ENCODE measurements at regions not wholly inside any gene's neighbourhood (a gene's known extent, or its start where the extent isn't known, plus 50 kb on each side); places are given as distances from the start of the nearest gene placed in this dataset.

- TF ChIP-seq, protein P1, sequence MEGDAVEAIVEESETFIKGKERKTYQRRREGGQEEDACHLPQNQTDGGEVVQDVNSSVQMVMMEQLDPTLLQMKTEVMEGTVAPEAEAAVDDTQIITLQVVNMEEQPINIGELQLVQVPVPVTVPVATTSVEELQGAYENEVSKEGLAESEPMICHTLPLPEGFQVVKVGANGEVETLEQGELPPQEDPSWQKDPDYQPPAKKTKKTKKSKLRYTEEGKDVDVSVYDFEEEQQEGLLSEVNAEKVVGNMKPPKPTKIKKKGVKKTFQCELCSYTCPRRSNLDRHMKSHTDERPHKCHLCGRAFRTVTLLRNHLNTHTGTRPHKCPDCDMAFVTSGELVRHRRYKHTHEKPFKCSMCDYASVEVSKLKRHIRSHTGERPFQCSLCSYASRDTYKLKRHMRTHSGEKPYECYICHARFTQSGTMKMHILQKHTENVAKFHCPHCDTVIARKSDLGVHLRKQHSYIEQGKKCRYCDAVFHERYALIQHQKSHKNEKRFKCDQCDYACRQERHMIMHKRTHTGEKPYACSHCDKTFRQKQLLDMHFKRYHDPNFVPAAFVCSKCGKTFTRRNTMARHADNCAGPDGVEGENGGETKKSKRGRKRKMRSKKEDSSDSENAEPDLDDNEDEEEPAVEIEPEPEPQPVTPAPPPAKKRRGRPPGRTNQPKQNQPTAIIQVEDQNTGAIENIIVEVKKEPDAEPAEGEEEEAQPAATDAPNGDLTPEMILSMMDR (IDR thresholded peaks at IDR 0.05), result no peak
- TF ChIP-seq POLR2A (IDR thresholded peaks at IDR 0.05), result no peak
Measured at GRCh38 chr2:43038696-43039094, 187.7 kb downstream of the ZFP36L2 start.

Data from body of pancreas (tissue), 4 donors.